Neural cell (in vitro differentiated cells): ENCODE measurements at regions not wholly inside any gene's neighbourhood (a gene's known extent, or its start where the extent isn't known, plus 50 kb on each side); places are given as distances from the start of the nearest gene placed in this dataset.

Experiments used
- CTCF ChIP-seq: fragments of 450-650 bp; IDR thresholded peaks from 2 replicates; pipeline ENCODE4 v1.5.1; 2014; ENCODE audit warnings: antibody characterized with exemption, mild to moderate bottlenecking, moderate library complexity; ENCODE audit not compliant: poor library complexity, severe bottlenecking
- EP300 ChIP-seq: fragments of 450-650 bp; conservative IDR thresholded peaks from 2 replicates; pipeline ENCODE4 v1.6.1; 2014; ENCODE audit warnings: antibody characterized with exemption, mild to moderate bottlenecking, moderate library complexity; ENCODE audit not compliant: poor library complexity, severe bottlenecking
- EZH2 ChIP-seq: fragments of 200-600, 300-800 bp; shearing (Covaris generic), sonication (generic); IDR thresholded peaks from 2 replicates; pipeline ENCODE4 v1.6.1; 2014; ENCODE audit warnings: antibody characterized with exemption, low read length, borderline replicate concordance, mild to moderate bottlenecking; ENCODE audit not compliant: insufficient read depth, poor library complexity, severe bottlenecking
- MXI1 ChIP-seq: fragments of 450-650 bp; conservative IDR thresholded peaks from 2 replicates; pipeline ENCODE4 v1.6.1; 2014; ENCODE audit warnings: antibody characterized with exemption, mild to moderate bottlenecking; ENCODE audit not compliant: poor library complexity, severe bottlenecking
- POLR2AphosphoS5 ChIP-seq: IDR thresholded peaks from 2 replicates; pipeline ENCODE4 v1.6.1; 2012

GRCh38 chr2:122368576-122369243, 613.3 kb downstream of the TSN start:
- peak; percentile 34 for TF ChIP-seq CTCF
- no peak for TF ChIP-seq MXI1
- peak; percentile 86 for TF ChIP-seq EP300
- TF ChIP-seq POLR2AphosphoS5 = peak; percentile 83
- TF ChIP-seq EZH2 = no peak
